ENCODE measurements at regions not wholly inside any gene's neighbourhood (a gene's known extent, or its start where the extent isn't known, plus 50 kb on each side); places are given as distances from the start of the nearest gene placed in this dataset.

GRCh38 chr17:51510940-51511339, 250.6 kb downstream of the UTP18 start:
- TF ChIP-seq, protein P1, sequence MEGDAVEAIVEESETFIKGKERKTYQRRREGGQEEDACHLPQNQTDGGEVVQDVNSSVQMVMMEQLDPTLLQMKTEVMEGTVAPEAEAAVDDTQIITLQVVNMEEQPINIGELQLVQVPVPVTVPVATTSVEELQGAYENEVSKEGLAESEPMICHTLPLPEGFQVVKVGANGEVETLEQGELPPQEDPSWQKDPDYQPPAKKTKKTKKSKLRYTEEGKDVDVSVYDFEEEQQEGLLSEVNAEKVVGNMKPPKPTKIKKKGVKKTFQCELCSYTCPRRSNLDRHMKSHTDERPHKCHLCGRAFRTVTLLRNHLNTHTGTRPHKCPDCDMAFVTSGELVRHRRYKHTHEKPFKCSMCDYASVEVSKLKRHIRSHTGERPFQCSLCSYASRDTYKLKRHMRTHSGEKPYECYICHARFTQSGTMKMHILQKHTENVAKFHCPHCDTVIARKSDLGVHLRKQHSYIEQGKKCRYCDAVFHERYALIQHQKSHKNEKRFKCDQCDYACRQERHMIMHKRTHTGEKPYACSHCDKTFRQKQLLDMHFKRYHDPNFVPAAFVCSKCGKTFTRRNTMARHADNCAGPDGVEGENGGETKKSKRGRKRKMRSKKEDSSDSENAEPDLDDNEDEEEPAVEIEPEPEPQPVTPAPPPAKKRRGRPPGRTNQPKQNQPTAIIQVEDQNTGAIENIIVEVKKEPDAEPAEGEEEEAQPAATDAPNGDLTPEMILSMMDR (IDR thresholded peaks at IDR 0.05; ENCODE audit: insufficient read depth, low read length, poor library complexity, severe bottlenecking): no peak
- no peak for TF ChIP-seq EZH2phosphoT487 (conservative IDR thresholded peaks at IDR 0.05; ENCODE audit: low read length)
